Naive thymus-derived CD8-positive, alpha-beta T cell (primary cell): ENCODE measurements at regions not wholly inside any gene's neighbourhood (a gene's known extent, or its start where the extent isn't known, plus 50 kb on each side); places are given as distances from the start of the nearest gene placed in this dataset.
"Not testable (repeated sequence)": the region's sequence is repeated elsewhere in the genome, so short reads cannot be mapped to it uniquely, and the experiment has no call there.

Experiments used
- ATAC-seq, 2 donors: fragments of 150-1000 bp; cut with Tn5 transposase in 1 of 2; sonication (Bioruptor Pico), chemical (Tn5 transposase) in 1 of 2; 1 replicate in 1 of 2; 2 replicates in 1 of 2; pipeline ENCODE4 v1.10.0; 2021; ENCODE audit warnings: mild to moderate bottlenecking in 2 of 2, moderate library complexity in 2 of 2
- POLR2A ChIA-PET: fragments of 350-600 bp; sonication (Branson Sonifier 250); formaldehyde crosslinking; loops from one replicate; lab custom pipeline; 2021; ENCODE audit warnings: antibody characterized with exemption; lab: Charles Lee
- DNase-seq, 10 donors: peaks; one replicate each; pipeline versions ENCODE4 v3.0.0 to v3.0.0-alpha.2; 2020 to 2022
- H3K27ac Mint-ChIP-seq, 10 donors: one replicate each; pipeline ENCODE4 v1.8.0; 2020 to 2022; ENCODE audit warnings: mild to moderate bottlenecking in 10 of 10, mixed read lengths in 10 of 10, moderate library complexity in 4 of 10, inconsistent platforms in 1 of 10
- H3K27me3 Mint-ChIP-seq, 5 donors: one replicate each; pipeline ENCODE4 v1.8.0; 2021 to 2022; ENCODE audit warnings: mixed read lengths in 5 of 5
- H3K36me3 Mint-ChIP-seq, 3 donors: one replicate each; pipeline ENCODE4 v1.8.0; 2020 to 2022; ENCODE audit warnings: mixed read lengths in 3 of 3, mild to moderate bottlenecking in 2 of 3, inconsistent platforms in 1 of 3
- H3K4me1 Mint-ChIP-seq, 4 donors: one replicate each; pipeline ENCODE4 v1.8.0; 2021 to 2022; ENCODE audit warnings: mixed read lengths in 4 of 4
- H3K4me3 Mint-ChIP-seq, 10 donors: one replicate each; pipeline ENCODE4 v1.8.0; 2020 to 2022; ENCODE audit warnings: mild to moderate bottlenecking in 10 of 10, mixed read lengths in 10 of 10, moderate library complexity in 6 of 10, inconsistent platforms in 1 of 10
- H3K9me3 Mint-ChIP-seq, 9 donors: one replicate each; pipeline ENCODE4 v1.8.0; 2020 to 2022; ENCODE audit warnings: mixed read lengths in 9 of 9, mild to moderate bottlenecking in 3 of 9, inconsistent platforms in 1 of 9, moderate library complexity in 1 of 9

DNA sequence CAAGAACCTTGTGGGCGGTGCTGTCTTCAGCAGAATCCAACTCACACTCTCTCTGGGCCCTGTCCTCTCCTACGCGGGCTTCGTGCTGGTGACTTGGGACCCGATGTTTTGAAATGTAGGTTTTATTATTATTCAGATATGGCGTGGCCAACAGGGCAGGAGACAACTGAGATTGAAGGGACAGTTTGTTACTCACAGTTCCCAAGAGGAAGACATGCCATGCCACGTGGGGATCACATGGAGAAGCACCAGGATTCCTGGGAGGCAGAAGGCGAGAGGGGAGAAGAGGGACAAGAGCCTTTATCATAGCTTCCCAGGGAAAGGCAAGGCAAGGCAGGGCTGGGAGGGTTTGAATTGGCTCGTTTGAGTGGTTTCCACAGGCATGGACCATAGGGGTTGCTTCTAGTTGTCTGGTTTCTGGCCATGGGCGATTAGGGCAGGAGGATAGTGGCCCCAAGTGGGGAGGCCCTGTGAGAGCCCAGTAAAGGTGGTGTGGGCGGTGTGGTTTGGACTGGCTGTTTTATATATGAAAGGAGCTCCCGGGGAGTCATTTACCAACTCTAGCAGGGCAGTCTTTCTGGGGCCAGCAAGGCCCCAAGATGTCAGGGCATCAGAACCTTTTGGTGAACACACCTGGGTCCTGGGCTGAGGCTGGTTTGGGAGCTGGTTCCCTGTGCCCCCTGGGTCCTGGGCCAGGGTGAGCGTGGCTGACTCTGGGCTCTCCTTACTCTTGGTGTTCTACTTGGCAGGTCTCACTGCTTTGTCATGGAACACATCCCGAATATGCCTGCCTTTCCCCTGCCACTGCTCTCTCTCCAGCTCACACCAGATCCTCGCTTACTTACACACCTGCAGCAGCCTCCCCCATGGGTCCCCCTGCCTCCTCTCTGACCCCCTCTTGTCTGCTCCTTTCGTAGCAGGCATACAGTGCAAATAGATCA, 94.0 kb upstream of the ZNF536 start:
- Mint-ChIP-seq H3K36me3 (peaks cover 0 to 4% (median 0%) of the 10 kb centered on the region in 3 donors), H3K9me3 (peaks cover 0 to 16% (median 5%) of the 10 kb centered on the region in 9 donors), H3K4me1 (no peaks in the 10 kb centered on the region), H3K27ac (no peak overlapping the region), H3K27me3 (peaks cover 1 to 25% (median 12%) of the 10 kb centered on the region in 5 donors), H3K4me3 (no peak overlapping the region)
- DNase-seq, result no peak
- no peak for ATAC-seq
- POLR2A ChIA-PET, result no interaction called here

- POLR2A ChIA-PET, result no interaction called here
- H3K4me1 Mint-ChIP-seq, result no peaks in the 10 kb centered on the region
These were observed 93.3 kb upstream of the ZNF536 start for GRCh38 chr19:30278882-30279254.

DNA sequence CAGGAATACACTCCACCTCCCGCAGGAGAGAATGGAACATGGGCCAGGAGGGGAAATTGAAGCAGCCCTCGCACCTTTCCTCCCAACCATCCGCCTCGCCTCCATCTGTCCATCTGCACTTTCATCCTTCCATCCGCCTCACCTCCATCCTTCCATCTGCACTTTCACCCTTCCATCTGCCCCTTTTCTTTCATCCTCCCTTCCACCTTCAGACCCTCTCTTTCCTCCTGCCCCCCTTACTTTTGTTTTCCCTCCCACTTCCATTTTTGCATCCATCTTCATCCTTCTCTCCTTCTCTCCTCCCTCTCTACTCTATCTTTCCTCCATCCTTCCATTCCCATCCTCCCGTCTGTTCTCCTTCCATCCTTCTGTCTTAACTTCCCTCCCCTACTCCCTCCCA, 92.2 kb upstream of the ZNF536 start:
- no peak overlapping the region for H3K4me3 Mint-ChIP-seq
- DNase-seq, result no peak
- POLR2A ChIA-PET, result no interaction called here
- no peaks in the 10 kb centered on the region for H3K4me1 Mint-ChIP-seq
- H3K27me3 Mint-ChIP-seq, result peaks cover 1 to 32% (median 14%) of the 10 kb centered on the region in 5 donors
- no peak for ATAC-seq
- H3K9me3 Mint-ChIP-seq, result peaks cover 0 to 5% (median 0%) of the 10 kb centered on the region in 9 donors
- no peaks in the 10 kb centered on the region for H3K36me3 Mint-ChIP-seq
- H3K27ac Mint-ChIP-seq, result no peak overlapping the region

More at GRCh38 chr19:30278882-30279254, 93.3 kb upstream of the ZNF536 start:
- no peak overlapping the region for H3K27ac Mint-ChIP-seq
- peaks cover 0 to 10% (median 0%) of the 10 kb centered on the region in 9 donors for H3K9me3 Mint-ChIP-seq
- H3K36me3 Mint-ChIP-seq, result no peaks in the 10 kb centered on the region
- H3K27me3 Mint-ChIP-seq, result peaks cover 1 to 30% (median 12%) of the 10 kb centered on the region in 5 donors
- H3K4me3 Mint-ChIP-seq, result no peak overlapping the region
- no peak for ATAC-seq
- DNase-seq, result no peak

DNA sequence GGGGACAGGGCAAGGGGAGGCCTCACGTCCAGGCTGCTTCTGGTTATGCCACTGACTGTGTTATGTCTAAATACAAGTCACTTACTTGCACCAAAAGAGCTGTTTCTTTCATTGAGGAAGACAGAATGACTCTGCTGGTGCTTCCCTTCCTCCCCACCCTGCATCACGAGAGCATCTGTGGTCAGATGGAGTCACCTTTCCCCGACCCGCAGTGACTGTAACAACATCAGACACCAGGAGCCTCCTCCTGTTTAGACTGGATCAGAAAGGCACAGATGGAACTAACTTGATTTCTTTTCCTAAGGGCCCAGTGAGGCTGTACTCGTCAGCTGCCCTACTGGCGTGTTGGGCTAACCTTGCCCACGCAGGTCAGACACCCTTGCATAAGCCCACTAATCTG, 90.3 kb upstream of the ZNF536 start:
- Mint-ChIP-seq H3K4me1 (no peaks in the 10 kb centered on the region), H3K36me3 (no peaks in the 10 kb centered on the region), H3K27ac (no peak overlapping the region), H3K4me3 (no peak overlapping the region), H3K9me3 (peaks cover 0 to 5% (median 0%) of the 10 kb centered on the region in 9 donors), H3K27me3 (peaks cover 6 to 39% (median 14%) of the 10 kb centered on the region in 5 donors)
- no peak for DNase-seq
- ATAC-seq, result no peak
- POLR2A ChIA-PET, result no interaction called here

DNA sequence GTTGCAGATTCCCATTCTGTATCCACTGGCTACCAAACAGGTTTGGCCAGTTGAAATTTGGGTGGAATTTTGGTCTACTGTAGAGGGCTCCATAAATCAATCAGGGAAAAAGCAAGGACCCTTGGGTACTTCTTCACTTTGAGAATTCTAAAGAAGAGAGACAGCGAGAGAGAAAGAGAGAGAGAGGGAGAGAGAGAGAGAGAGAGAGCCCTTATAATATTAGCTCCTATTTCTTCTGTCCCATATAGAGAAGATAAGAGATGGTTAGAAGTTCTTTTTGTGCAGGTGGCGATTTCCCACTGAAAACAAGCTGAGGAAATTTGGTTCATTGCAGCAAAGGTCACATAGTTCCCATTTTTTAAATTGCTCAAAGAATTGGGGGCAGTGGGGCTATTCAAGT, 88.6 kb upstream of the ZNF536 start:
- no peak for DNase-seq
- no peak for ATAC-seq
- Mint-ChIP-seq H3K27ac (no peak overlapping the region), H3K4me3 (no peak overlapping the region), H3K27me3 (peaks cover 6 to 39% (median 14%) of the 10 kb centered on the region in 5 donors), H3K36me3 (no peaks in the 10 kb centered on the region), H3K4me1 (no peaks in the 10 kb centered on the region), H3K9me3 (peaks cover 0 to 8% (median 0%) of the 10 kb centered on the region in 9 donors)
- POLR2A ChIA-PET, result no interaction called here

- Mint-ChIP-seq H3K4me3 (no peak overlapping the region), H3K27me3 (peaks cover 5 to 35% (median 10%) of the 10 kb centered on the region in 5 donors), H3K4me1 (no peaks in the 10 kb centered on the region), H3K9me3 (peaks cover 0 to 8% (median 0%) of the 10 kb centered on the region in 9 donors), H3K27ac (no peak overlapping the region), H3K36me3 (no peaks in the 10 kb centered on the region)
- ATAC-seq, result no peak
- POLR2A ChIA-PET, result no interaction called here
- DNase-seq, result no peak
These were observed 88.0 kb upstream of the ZNF536 start for GRCh38 chr19:30284209-30284608.

GRCh38 chr19:30284885-30285284, 87.3 kb upstream of the ZNF536 start:
- no peaks in the 10 kb centered on the region for H3K4me1 Mint-ChIP-seq
- H3K27ac Mint-ChIP-seq, result no peak overlapping the region
- POLR2A ChIA-PET, result no interaction called here
- DNase-seq (no peak), ATAC-seq (no peak)
- no peak overlapping the region for H3K4me3 Mint-ChIP-seq
- H3K36me3 Mint-ChIP-seq, result no peaks in the 10 kb centered on the region
- H3K9me3 Mint-ChIP-seq, result peaks cover 0 to 13% (median 0%) of the 10 kb centered on the region in 9 donors
- H3K27me3 Mint-ChIP-seq, result peaks cover 5 to 33% (median 10%) of the 10 kb centered on the region in 5 donors

- Mint-ChIP-seq H3K4me1 (no peaks in the 10 kb centered on the region), H3K9me3 (peaks cover 0 to 15% (median 4%) of the 10 kb centered on the region in 9 donors), H3K36me3 (no peaks in the 10 kb centered on the region), H3K4me3 (no peak overlapping the region), H3K27ac (no peak overlapping the region), H3K27me3 (peaks cover 2 to 19% (median 6%) of the 10 kb centered on the region in 5 donors)
- no peak for DNase-seq
- ATAC-seq, result no peak
- POLR2A ChIA-PET, result no interaction called here
These were observed 85.8 kb upstream of the ZNF536 start for GRCh38 chr19:30286378-30286777.

DNA sequence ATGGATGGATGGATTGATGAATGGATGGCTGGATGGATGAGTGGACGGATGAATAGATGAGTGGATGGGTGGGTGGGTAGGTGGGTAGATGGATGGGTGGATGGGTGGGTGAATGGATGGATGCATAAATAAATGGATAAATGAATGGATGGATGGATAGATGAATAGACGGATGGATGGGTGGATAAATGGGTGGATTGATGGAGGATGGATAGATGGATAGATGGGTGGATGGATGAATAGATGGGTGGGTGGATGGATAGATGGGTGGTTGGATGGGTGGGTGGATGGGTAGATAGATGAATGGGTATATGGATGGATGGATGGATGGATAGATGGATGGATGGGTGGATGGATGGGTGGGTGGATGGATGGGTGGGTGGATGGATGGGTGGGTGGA, 84.9 kb upstream of the ZNF536 start:
- DNase-seq (no peak), ATAC-seq (no peak)
- POLR2A ChIA-PET, result no interaction called here

DNA sequence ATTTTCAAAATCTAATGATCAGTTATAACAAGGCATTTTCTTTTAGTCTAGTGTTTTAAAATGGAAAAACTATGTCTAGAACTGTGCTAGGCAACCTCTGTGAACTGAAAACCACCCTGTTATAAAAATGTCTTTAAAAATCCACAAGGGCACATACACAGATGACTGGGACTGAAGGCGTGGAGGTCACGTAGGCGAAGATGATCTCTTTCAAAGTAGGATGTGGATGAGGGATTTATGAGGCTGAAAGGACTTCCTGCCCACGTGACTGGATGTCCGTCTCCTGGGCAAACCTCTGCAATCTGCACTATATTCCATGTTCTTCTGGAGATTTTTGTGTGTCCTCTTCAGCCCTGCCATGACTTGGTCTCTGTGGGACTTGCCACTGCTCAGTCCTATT, 84.2 kb upstream of the ZNF536 start:
- DNase-seq, result no peak
- Mint-ChIP-seq H3K36me3 (no peaks in the 10 kb centered on the region), H3K27ac (no peak overlapping the region), H3K27me3 (peaks cover 2 to 17% (median 5%) of the 10 kb centered on the region in 5 donors), H3K9me3 (peaks cover 0 to 15% (median 4%) of the 10 kb centered on the region in 9 donors), H3K4me3 (no peak overlapping the region), H3K4me1 (no peaks in the 10 kb centered on the region)
- POLR2A ChIA-PET, result no interaction called here
- ATAC-seq, result no peak

More for the DNA sequence above, 84.9 kb upstream of the ZNF536 start:
- Mint-ChIP-seq H3K4me1 (no peaks in the 10 kb centered on the region), H3K9me3 (peaks cover 0 to 15% (median 4%) of the 10 kb centered on the region in 9 donors), H3K27me3 (peaks cover 2 to 17% (median 6%) of the 10 kb centered on the region in 5 donors), H3K4me3 (no peak overlapping the region), H3K36me3 (no peaks in the 10 kb centered on the region), H3K27ac (no peak overlapping the region)

- Mint-ChIP-seq H3K36me3 (no peaks in the 10 kb centered on the region), H3K9me3 (peaks cover 0 to 15% (median 4%) of the 10 kb centered on the region in 9 donors)
These were observed 83.3 kb upstream of the ZNF536 start for GRCh38 chr19:30288911-30289310.

GRCh38 chr19:30289336-30289735, 82.8 kb upstream of the ZNF536 start:
- H3K27ac Mint-ChIP-seq, result no peak overlapping the region
- POLR2A ChIA-PET, result no interaction called here
- peaks cover 0 to 9% (median 5%) of the 10 kb centered on the region in 5 donors for H3K27me3 Mint-ChIP-seq
- DNase-seq (no peak), ATAC-seq (no peak)
- H3K4me3 Mint-ChIP-seq, result no peak overlapping the region
- no peaks in the 10 kb centered on the region for H3K4me1 Mint-ChIP-seq
- H3K36me3 Mint-ChIP-seq, result no peaks in the 10 kb centered on the region
- peaks cover 0 to 15% (median 4%) of the 10 kb centered on the region in 9 donors for H3K9me3 Mint-ChIP-seq

More at GRCh38 chr19:30288911-30289310, 83.3 kb upstream of the ZNF536 start:
- ATAC-seq (no peak), DNase-seq (no peak)
- H3K4me3 Mint-ChIP-seq, result no peak overlapping the region
- POLR2A ChIA-PET, result no interaction called here
- H3K27me3 Mint-ChIP-seq, result peaks cover 2 to 9% (median 5%) of the 10 kb centered on the region in 5 donors
- no peaks in the 10 kb centered on the region for H3K4me1 Mint-ChIP-seq
- no peak overlapping the region for H3K27ac Mint-ChIP-seq

DNA sequence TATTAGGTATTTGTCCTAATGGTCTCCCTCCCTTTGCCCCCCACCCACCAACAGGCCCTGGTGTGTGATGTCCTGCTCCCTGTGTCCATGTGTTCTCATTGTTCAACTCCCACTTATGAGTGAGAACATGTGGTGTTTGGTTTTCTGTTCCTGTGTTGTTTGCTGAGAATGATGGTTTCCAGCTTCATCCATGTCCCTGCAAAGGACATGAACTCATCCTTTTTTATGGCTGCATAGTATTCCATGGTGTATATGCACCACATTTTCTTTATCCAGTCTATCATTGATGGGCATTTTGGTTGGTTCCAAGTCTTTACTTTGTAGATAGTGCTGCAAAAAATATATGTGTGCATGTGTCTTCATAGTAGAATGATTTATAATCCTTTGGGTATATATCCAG, 81.4 kb upstream of the ZNF536 start:
- H3K27ac Mint-ChIP-seq, DNase-seq, H3K4me1 Mint-ChIP-seq, ATAC-seq, POLR2A ChIA-PET, H3K4me3 Mint-ChIP-seq, H3K36me3 Mint-ChIP-seq: not testable (repeated sequence)
- Mint-ChIP-seq H3K27me3 (peaks cover 0 to 15% (median 1%) of the 10 kb centered on the region in 5 donors), H3K9me3 (peaks cover 0 to 15% (median 4%) of the 10 kb centered on the region in 9 donors)
